ENCODE measurements at regions not wholly inside any gene's neighbourhood (a gene's known extent, or its start where the extent isn't known, plus 50 kb on each side); places are given as distances from the start of the nearest gene placed in this dataset.

GRCh38 chrX:96619588-96619987 lies 65.1 kb upstream of the DIAPH2 start:
- TF ChIP-seq GATA3 (IDR thresholded peaks at IDR 0.05; ENCODE audit: low read depth, low read length): no peak
- no peak for TF ChIP-seq GATA2 (IDR thresholded peaks at IDR 0.05; ENCODE audit: low read depth, low read length)

Data from SH-SY5Y (cell line).